IPS-20b (cell line): ENCODE measurements at regions not wholly inside any gene's neighbourhood (a gene's known extent, or its start where the extent isn't known, plus 50 kb on each side); places are given as distances from the start of the nearest gene placed in this dataset.
"Not testable (repeated sequence)": the region's sequence is repeated elsewhere in the genome, so short reads cannot be mapped to it uniquely, and the experiment has no call there.

Source experiments
- H3K27ac ChIP-seq: one replicate; pipeline ENCODE4 v1.5.1; 2013; ENCODE audit warnings: low read length
- H3K27me3 ChIP-seq: 2 replicates; pipeline ENCODE4 v1.6.1; 2013; ENCODE audit warnings: mild to moderate bottlenecking, low read length, inconsistent platforms; ENCODE audit not compliant: insufficient read depth
- H3K36me3 ChIP-seq: 2 replicates; pipeline ENCODE4 v1.6.1; 2013; ENCODE audit warnings: low read depth, mild to moderate bottlenecking, inconsistent platforms, low read length, moderate library complexity; ENCODE audit not compliant: insufficient read depth
- H3K4me1 ChIP-seq: 2 replicates; pipeline ENCODE4 v1.6.1; 2013; ENCODE audit warnings: mild to moderate bottlenecking, control low read depth, inconsistent platforms, low read length, moderate library complexity; ENCODE audit not compliant: insufficient read depth
- H3K4me3 ChIP-seq: 2 replicates; pipeline ENCODE4 v1.5.1; 2013; ENCODE audit warnings: mild to moderate bottlenecking, low read length, inconsistent platforms
- H3K9ac ChIP-seq: 2 replicates; pipeline ENCODE4 v1.6.1; 2013; ENCODE audit warnings: low read depth, mild to moderate bottlenecking, inconsistent platforms, low read length, moderate library complexity
- H3K9me3 ChIP-seq: 2 replicates; pipeline ENCODE4 v1.6.1; 2013; ENCODE audit warnings: mild to moderate bottlenecking, low read depth, low read length, inconsistent platforms; ENCODE audit not compliant: insufficient read depth

- H3K27ac ChIP-seq, H3K4me1 ChIP-seq, H3K9ac ChIP-seq, H3K36me3 ChIP-seq, H3K27me3 ChIP-seq, H3K4me3 ChIP-seq, H3K9me3 ChIP-seq: not testable (repeated sequence)
These were observed 149.5 kb downstream of the SPATA31D1 start for GRCh38 chr9:82138081-82138480.

GRCh38 chr9:82140471-82140870, 151.9 kb downstream of the SPATA31D1 start:
- H3K4me1 ChIP-seq = no peaks in the 10 kb centered on the region
- H3K4me3 ChIP-seq = no peak overlapping the region
- H3K27ac ChIP-seq = no peak overlapping the region
- no peaks in the 10 kb centered on the region for H3K9me3 ChIP-seq
- H3K36me3 ChIP-seq = no peaks in the 10 kb centered on the region
- H3K27me3 ChIP-seq = no peaks in the 10 kb centered on the region
- H3K9ac ChIP-seq = no peak overlapping the region

DNA sequence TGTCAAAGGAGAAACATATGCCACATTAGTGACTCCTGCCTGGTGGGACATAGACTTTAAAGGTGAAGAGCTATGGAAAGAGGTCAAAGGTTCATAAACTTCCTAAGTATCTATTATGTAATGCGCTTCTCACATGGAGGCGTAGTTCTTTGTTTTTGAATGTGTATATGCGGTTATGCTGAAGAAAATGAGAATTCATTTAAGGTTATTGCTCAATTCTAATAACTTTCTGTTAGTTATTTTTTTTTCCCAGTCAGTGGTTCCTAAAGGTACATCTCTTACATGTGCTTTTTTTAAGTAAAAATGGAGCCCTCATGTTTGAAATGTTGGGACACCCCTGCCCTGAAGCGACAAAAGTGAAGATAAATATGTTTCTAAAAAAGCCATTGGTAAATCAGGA, 156.2 kb downstream of the SPATA31D1 start:
- Histone ChIP-seq H3K4me1 (no peaks in the 10 kb centered on the region), H3K27ac (no peak overlapping the region), H3K36me3 (no peaks in the 10 kb centered on the region), H3K9ac (no peak overlapping the region), H3K27me3 (no peaks in the 10 kb centered on the region), H3K4me3 (no peak overlapping the region), H3K9me3 (no peaks in the 10 kb centered on the region)

GRCh38 chr9:82146677-82147076, 158.1 kb downstream of the SPATA31D1 start:
- Histone ChIP-seq H3K9ac (no peak overlapping the region), H3K9me3 (no peaks in the 10 kb centered on the region), H3K27me3 (no peaks in the 10 kb centered on the region), H3K27ac (no peak overlapping the region), H3K36me3 (no peaks in the 10 kb centered on the region), H3K4me3 (no peak overlapping the region), H3K4me1 (no peaks in the 10 kb centered on the region)

GRCh38 chr9:82147798-82148425, 159.3 kb downstream of the SPATA31D1 start:
- Histone ChIP-seq H3K4me1 (no peaks in the 10 kb centered on the region), H3K27ac (no peak overlapping the region), H3K9ac (no peak overlapping the region), H3K4me3 (no peak overlapping the region), H3K36me3 (no peaks in the 10 kb centered on the region), H3K9me3 (no peaks in the 10 kb centered on the region), H3K27me3 (no peaks in the 10 kb centered on the region)

DNA sequence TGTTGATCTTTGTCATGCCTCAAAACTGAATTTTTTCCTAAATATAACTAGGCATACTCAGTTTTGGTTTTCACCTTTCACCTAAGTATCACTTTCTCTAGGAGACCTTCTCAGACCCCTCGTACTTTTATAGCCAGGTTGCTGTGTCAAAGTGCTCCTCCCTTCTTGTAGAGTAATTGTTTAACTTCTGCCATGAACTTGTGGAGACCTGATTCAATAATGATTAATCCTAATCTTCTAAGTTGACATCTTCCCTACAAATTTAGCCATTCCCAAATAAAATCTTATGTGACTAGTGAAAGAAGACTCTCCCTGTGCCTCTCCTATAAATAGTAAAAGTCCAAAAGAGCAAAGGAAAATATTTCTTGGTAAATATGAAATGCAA, 159.8 kb downstream of the SPATA31D1 start:
- Histone ChIP-seq H3K9ac (no peak overlapping the region), H3K9me3 (no peaks in the 10 kb centered on the region)

GRCh38 chr9:82148901-82149461, 160.4 kb downstream of the SPATA31D1 start:
- Histone ChIP-seq H3K4me1 (no peaks in the 10 kb centered on the region), H3K27ac (no peak overlapping the region), H3K9ac (no peak overlapping the region)

More for the DNA sequence above, 159.8 kb downstream of the SPATA31D1 start:
- no peaks in the 10 kb centered on the region for H3K36me3 ChIP-seq
- H3K4me1 ChIP-seq = no peaks in the 10 kb centered on the region
- H3K27ac ChIP-seq = no peak overlapping the region
- no peak overlapping the region for H3K4me3 ChIP-seq
- H3K27me3 ChIP-seq = no peaks in the 10 kb centered on the region

DNA sequence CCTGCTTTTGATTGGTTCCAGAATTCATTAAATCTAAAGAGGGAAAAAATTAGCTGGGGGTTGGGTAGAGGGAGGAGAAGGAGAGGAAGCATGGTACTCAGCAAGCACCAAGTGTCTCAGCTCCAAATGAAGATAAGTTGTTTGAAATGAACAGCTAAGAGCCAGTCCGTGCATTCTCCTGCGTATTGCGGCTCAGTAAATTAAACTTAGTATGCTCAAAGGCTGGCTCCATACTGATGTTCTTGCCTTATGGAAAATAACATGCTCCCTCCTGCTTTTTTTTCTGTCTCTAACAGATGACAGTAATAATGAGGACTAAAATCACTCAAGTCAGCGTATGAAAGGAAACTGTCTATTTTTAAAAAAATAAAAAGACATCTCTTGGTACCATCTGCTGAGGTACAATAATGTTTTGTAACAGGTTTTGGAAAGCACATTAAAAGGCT, 161.0 kb downstream of the SPATA31D1 start:
- Histone ChIP-seq H3K4me3 (no peak overlapping the region), H3K27ac (no peak overlapping the region), H3K4me1 (no peaks in the 10 kb centered on the region)

More at GRCh38 chr9:82148901-82149461, 160.4 kb downstream of the SPATA31D1 start:
- Histone ChIP-seq H3K9me3 (no peaks in the 10 kb centered on the region), H3K36me3 (no peaks in the 10 kb centered on the region), H3K4me3 (no peak overlapping the region), H3K27me3 (no peaks in the 10 kb centered on the region)

GRCh38 chr9:82152181-82152580, 163.6 kb downstream of the SPATA31D1 start:
- no peaks in the 10 kb centered on the region for H3K27me3 ChIP-seq
- H3K36me3 ChIP-seq = no peaks in the 10 kb centered on the region
- H3K9ac ChIP-seq = no peak overlapping the region
- no peaks in the 10 kb centered on the region for H3K4me1 ChIP-seq
- no peak overlapping the region for H3K27ac ChIP-seq
- H3K9me3 ChIP-seq = no peaks in the 10 kb centered on the region
- no peak overlapping the region for H3K4me3 ChIP-seq

More for the DNA sequence above, 161.0 kb downstream of the SPATA31D1 start:
- no peak overlapping the region for H3K9ac ChIP-seq
- no peaks in the 10 kb centered on the region for H3K36me3 ChIP-seq
- H3K27me3 ChIP-seq = no peaks in the 10 kb centered on the region
- no peaks in the 10 kb centered on the region for H3K9me3 ChIP-seq

- H3K4me1 ChIP-seq = no peaks in the 10 kb centered on the region
- H3K9me3 ChIP-seq = no peaks in the 10 kb centered on the region
- H3K9ac ChIP-seq = no peak overlapping the region
- no peak overlapping the region for H3K4me3 ChIP-seq
- no peaks in the 10 kb centered on the region for H3K27me3 ChIP-seq
- no peaks in the 10 kb centered on the region for H3K36me3 ChIP-seq
- no peak overlapping the region for H3K27ac ChIP-seq
These were observed 164.5 kb downstream of the SPATA31D1 start for GRCh38 chr9:82153032-82153431.

DNA sequence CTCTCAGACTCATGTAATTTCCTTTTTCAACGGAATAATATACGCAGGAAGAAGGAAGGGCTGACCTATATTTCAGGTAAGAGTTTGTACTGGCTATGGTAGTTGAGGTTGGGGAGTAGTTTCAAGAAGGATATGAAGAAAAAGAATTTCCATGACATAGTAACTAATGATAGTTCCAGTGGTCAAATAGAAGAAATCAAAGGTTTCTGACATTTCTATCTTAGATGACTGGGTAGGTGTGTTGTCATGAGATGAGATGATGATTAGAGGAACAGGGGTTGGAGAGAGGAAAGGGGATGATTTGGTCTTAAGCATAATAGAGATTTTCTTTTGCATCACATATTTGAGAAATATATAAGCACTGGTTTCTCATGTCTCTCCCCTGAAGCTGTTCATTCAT, 166.0 kb downstream of the SPATA31D1 start:
- Histone ChIP-seq H3K4me3 (no peak overlapping the region), H3K4me1 (no peaks in the 10 kb centered on the region), H3K9ac (no peak overlapping the region), H3K27me3 (no peaks in the 10 kb centered on the region), H3K27ac (no peak overlapping the region), H3K36me3 (no peaks in the 10 kb centered on the region), H3K9me3 (no peaks in the 10 kb centered on the region)

DNA sequence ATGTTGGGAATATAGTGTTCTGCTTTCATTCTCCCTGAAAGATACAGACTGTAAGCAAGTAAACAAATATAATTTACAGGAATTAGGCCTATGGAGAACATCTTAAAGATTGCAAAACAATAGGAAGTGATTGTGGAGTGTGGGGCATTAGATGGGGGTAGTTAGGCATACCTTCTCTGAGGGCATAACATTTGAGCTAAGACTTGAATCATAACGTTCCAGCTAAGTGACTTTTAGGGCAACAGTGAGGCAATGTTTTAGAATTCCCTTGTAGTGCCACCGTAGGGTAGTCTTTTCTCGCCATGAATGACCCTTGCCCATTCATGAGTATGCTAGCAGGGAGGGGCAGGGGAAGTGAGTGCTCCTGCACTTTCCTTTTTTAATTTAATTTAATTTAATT, 173.3 kb downstream of the SPATA31D1 start:
- no peaks in the 10 kb centered on the region for H3K4me1 ChIP-seq
- H3K27ac ChIP-seq = no peak overlapping the region
- H3K9me3 ChIP-seq = no peaks in the 10 kb centered on the region

More for the DNA sequence above, 173.3 kb downstream of the SPATA31D1 start:
- Histone ChIP-seq H3K36me3 (no peaks in the 10 kb centered on the region), H3K27me3 (no peaks in the 10 kb centered on the region), H3K4me3 (no peak overlapping the region), H3K9ac (no peak overlapping the region)
